Natural killer cell treated with Interleukin-12 subunit alpha and Interleukin-12 subunit beta and Interleukin-15 and Interleukin-18, amount 100 ng/mL, for 72 hours (primary cell): ENCODE measurements at regions not wholly inside any gene's neighbourhood (a gene's known extent, or its start where the extent isn't known, plus 50 kb on each side); places are given as distances from the start of the nearest gene placed in this dataset.

Experiments
- ATAC-seq, 2 donors: fragments of 150-1000 bp; cut with Tn5 transposase in 1 of 2; sonication (Bioruptor Pico), chemical (Tn5 transposase) in 1 of 2; 2 replicates each; pipeline ENCODE4 v1.10.0; 2021
- DNase-seq: peaks from one replicate; pipeline ENCODE4 v3.0.0; 2022; ENCODE audit warnings: low spot score
- H3K27ac Mint-ChIP-seq, 2 donors: 1 replicate in 1 of 2; 2 replicates in 1 of 2; pipeline ENCODE4 v1.8.0; 2022; ENCODE audit warnings: mixed read lengths in 2 of 2, mild to moderate bottlenecking in 1 of 2, moderate library complexity in 1 of 2
- H3K27me3 Mint-ChIP-seq, 2 donors: 1 replicate in 1 of 2; 2 replicates in 1 of 2; pipeline ENCODE4 v1.8.0; 2022; ENCODE audit warnings: mixed read lengths in 2 of 2
- H3K36me3 Mint-ChIP-seq: one replicate; pipeline ENCODE4 v1.8.0; 2022; ENCODE audit warnings: mixed read lengths
- H3K4me1 Mint-ChIP-seq, 2 donors: 1 replicate in 1 of 2; 2 replicates in 1 of 2; pipeline ENCODE4 v1.8.0; 2022; ENCODE audit warnings: low read depth in 2 of 2, mixed read lengths in 2 of 2, mild to moderate bottlenecking in 1 of 2
- H3K4me3 Mint-ChIP-seq: one replicate; pipeline ENCODE4 v1.8.0; 2022; ENCODE audit warnings: mixed read lengths
- H3K9me3 Mint-ChIP-seq: 2 replicates; pipeline ENCODE4 v1.8.0; 2022; ENCODE audit warnings: mixed read lengths

DNA sequence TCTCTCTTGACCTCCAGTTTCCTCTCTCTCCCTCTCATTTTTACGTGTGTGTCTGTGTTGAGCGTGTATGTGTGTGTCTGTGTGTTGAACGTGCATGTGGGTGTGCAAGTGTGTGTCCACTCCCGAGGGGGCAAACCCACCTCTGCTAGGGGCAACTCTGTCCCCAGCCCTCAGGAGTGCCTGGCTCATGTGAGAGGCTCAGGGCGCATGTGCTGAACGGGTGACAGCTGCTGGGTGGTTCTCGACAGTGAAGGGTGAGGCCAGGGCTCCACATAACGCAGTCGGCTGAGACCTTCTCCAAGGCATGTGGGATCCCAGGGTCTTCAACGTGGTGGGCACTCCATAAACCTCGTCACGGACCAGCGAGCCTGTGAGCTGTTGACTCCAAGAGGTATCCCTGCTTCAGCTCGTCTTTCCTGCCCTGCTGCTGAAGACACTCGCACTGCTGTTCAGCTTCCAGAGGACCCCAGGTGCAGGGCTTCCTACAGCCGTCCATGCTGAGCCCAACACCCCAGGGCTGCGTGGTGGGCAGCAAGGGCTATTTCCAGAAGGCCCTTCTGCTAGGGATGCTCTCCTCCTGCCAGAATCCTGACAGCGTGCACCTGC is 361.6 kb upstream of the SHH start:
- DNase-seq (no peak), ATAC-seq (no peak)
- H3K36me3 Mint-ChIP-seq: no peaks in the 10 kb centered on the region
- H3K9me3 Mint-ChIP-seq: no peaks in the 10 kb centered on the region
- H3K4me1 Mint-ChIP-seq: no peaks in the 10 kb centered on the region
- H3K27me3 Mint-ChIP-seq: peaks cover 2 to 12% of the 10 kb centered on the region in 2 donors
- no peak overlapping the region for H3K27ac Mint-ChIP-seq
- H3K4me3 Mint-ChIP-seq: no peak overlapping the region

DNA sequence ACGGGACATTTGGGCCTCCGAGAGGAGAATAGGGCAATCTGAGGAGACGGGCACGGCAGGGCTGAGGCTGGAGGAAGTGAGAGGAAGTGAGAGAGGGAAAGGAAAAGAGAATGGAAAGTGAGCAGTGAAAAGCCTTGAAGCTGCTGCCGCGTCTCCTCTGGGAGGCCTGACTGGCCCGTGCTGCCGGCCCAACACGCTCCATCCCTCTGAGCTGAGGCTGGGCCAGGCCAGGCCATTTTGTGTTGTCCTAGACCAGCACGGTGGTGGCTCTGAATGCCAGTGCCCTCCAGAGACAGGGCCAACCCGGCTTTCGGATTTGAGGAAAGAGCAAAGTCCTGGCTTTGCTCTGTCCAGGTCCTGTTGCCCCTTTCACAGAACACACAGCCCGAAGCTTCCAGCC is 361.1 kb upstream of the SHH start:
- ATAC-seq: no peak
- Mint-ChIP-seq H3K27ac (no peak overlapping the region), H3K36me3 (no peaks in the 10 kb centered on the region), H3K4me3 (no peak overlapping the region), H3K27me3 (peaks cover 2 to 12% of the 10 kb centered on the region in 2 donors), H3K4me1 (no peaks in the 10 kb centered on the region), H3K9me3 (no peaks in the 10 kb centered on the region)
- no peak for DNase-seq

DNA sequence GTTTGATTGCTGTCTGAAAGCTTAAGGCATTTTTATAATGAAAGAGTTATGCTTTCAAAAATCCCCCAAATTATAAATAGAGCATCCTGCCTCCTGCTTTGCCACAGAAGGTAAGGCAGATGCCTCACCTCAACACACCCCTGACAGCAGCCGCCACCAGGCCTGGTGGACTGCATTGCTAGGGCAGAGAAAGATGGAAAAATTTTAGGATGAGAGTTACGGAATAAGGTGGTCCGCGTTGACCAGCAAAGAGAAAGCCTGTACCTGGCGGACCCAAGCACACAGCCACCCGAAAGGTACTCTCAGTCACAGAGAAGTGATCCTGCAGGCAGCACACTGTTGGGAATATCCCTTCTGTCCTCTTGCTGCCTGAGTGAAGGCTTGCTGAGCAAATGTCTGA is 360.4 kb upstream of the SHH start:
- Mint-ChIP-seq H3K27ac (no peak overlapping the region), H3K4me3 (no peak overlapping the region), H3K27me3 (peaks cover 0 to 12% of the 10 kb centered on the region in 2 donors), H3K36me3 (no peaks in the 10 kb centered on the region), H3K9me3 (no peaks in the 10 kb centered on the region), H3K4me1 (no peaks in the 10 kb centered on the region)
- ATAC-seq (no peak), DNase-seq (no peak)

DNA sequence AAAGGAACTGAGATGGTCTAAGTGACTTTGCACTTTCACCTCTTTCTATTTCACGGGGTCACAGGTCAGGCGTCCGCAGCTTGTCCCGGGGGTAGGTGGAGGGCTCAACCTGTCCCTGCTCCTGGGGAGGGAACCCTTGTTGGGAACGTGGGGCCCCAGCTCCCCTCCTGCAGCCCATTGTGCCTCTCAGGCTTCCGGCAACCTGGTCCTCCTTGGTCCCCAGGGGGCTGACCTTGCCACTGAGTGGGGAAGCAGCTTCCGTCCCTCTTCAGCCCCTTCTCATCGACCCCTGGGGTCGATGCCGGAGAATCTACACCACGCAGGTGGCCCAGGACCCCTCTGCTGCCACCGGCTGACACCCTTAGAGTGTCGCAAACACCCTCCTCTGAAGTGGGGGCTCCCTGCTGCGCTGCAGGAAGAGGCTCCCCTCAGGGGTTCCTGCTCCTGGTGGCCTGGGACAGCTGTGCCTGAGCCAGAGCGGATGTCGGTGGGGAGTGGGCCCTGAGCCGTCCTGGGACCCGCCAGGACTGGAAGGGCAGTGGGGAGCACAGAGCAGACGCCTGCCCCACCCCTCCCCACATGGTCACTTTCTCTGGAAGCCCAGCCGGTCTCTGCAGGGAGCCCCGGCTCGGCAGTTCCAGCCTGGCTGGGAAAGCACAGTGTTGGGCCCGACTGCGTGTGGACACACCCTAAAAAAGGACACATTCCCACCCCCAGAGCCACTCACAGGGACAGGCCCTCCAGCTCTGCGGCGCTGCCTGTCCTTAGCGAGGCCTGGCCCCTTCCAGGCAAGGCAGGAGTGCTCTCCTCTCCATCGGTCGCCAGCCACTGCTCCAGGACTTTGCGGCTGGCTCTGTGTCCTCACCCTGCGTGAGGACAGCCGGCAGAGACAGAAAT is 357.5 kb upstream of the SHH start:
- DNase-seq: no peak

DNA sequence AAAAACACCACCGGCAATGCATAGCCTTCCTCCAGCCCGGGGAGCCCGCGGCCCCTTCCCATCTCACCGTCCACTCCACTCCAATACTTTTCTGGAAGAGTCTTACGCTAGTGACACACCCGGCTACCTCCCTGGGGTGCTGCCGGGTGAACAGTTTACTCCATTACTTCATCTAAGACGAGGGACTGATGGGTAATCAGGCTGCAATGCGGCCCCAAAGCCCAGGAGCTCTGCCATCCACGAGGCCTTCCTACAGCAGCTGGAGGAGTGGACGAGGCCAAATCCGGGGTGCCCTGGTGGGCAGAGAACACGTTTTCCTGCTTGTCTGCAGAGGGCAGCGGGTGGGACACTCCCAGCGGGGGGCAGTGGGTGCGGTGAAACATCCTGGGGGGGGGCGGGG is 356.2 kb upstream of the SHH start:
- Mint-ChIP-seq H3K27ac (no peak overlapping the region), H3K36me3 (no peaks in the 10 kb centered on the region), H3K9me3 (no peaks in the 10 kb centered on the region), H3K4me3 (no peak overlapping the region), H3K4me1 (no peaks in the 10 kb centered on the region), H3K27me3 (peaks cover 0 to 6% of the 10 kb centered on the region in 2 donors)
- DNase-seq (no peak), ATAC-seq (no peak)

More for the DNA sequence above, 357.5 kb upstream of the SHH start:
- ATAC-seq: peak in 1 of 2 donors; percentile 11
- no peaks in the 10 kb centered on the region for H3K36me3 Mint-ChIP-seq
- peaks cover 0 to 12% of the 10 kb centered on the region in 2 donors for H3K27me3 Mint-ChIP-seq
- no peaks in the 10 kb centered on the region for H3K4me1 Mint-ChIP-seq
- H3K4me3 Mint-ChIP-seq: no peak overlapping the region
- H3K9me3 Mint-ChIP-seq: no peaks in the 10 kb centered on the region
- no peak overlapping the region for H3K27ac Mint-ChIP-seq

DNA sequence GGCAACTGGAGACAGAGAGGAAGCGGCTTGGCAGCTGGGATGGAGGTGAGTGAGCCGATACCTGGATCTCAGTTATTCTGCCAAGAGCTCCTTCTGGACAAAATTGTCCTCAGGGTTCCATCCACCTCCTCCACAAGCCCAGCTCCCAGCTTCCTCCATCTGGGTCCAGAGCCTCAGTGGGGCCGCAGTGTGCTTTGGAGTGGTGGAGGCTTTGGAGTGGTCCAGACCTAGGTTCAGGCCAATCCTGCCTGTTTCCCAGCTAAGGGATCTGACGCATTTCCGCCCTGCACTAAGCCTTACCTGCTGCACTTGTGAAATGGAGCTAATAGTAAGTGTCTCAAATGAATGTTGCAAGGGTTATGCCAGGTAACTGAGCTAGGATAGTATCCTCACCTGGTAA is 355.7 kb upstream of the SHH start:
- no peak overlapping the region for H3K4me3 Mint-ChIP-seq
- H3K27ac Mint-ChIP-seq: no peak overlapping the region
- DNase-seq (no peak), ATAC-seq (no peak)
- no peaks in the 10 kb centered on the region for H3K4me1 Mint-ChIP-seq
- peaks cover 0 to 2% of the 10 kb centered on the region in 2 donors for H3K27me3 Mint-ChIP-seq
- no peaks in the 10 kb centered on the region for H3K9me3 Mint-ChIP-seq
- H3K36me3 Mint-ChIP-seq: no peaks in the 10 kb centered on the region

DNA sequence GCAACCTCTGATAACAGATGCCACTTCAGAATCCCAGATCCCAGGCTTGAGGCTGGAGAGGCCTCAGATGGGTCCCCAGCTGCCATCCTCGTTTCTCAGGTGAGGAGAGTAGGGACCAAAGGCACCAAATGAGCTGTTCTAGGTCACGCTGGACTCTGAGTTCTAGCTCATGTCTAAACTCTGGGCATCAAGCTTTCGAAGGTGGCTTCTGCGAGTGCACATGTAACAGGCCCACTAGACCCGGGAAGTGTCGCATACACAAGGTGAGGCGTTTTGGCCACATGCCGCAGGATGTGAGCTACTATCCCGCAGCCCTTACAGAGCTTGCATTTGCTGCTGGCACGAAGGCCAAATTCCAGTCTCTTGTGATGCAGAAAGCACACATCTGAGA is 355.1 kb upstream of the SHH start:
- H3K4me1 Mint-ChIP-seq: no peaks in the 10 kb centered on the region
- ATAC-seq: no peak
- no peaks in the 10 kb centered on the region for H3K9me3 Mint-ChIP-seq
- H3K27me3 Mint-ChIP-seq: no peaks in the 10 kb centered on the region
- H3K36me3 Mint-ChIP-seq: no peaks in the 10 kb centered on the region
- DNase-seq: no peak
- H3K4me3 Mint-ChIP-seq: no peak overlapping the region
- H3K27ac Mint-ChIP-seq: no peak overlapping the region

DNA sequence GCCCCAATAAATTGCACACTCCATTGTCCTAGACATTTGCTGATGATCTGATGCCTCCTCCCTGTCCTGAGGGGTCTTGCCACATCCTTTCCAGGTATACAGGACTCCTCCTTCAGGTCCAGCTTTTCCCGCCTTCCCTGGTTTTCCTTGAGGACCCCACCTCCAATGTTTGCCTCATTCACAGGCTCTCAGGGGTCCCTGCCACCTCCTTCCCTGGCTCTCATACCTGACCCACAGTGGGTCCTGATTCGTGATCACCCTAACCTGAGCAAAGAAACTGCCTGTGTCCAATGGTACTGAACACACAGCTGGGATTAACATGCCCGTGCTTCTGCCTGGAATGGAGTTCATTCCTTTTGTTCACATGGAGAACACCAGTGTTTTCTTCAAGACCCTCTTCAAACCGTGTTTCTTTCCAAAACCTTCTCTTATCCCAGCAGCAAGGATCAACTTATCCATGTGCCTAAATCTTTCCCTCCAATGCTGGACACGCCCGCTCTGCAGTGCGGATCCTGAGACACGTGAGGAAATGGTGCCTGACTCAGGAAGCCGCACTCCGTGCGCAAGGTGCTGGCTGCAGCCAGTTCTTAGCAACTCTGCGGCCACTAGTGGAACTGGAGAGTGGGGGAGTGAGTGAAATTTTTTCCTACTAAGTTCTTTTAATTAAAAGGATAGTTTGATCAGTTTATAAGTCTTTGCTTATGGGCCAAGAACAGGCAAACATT is 354.6 kb upstream of the SHH start:
- ATAC-seq (no peak), DNase-seq (no peak)
- Mint-ChIP-seq H3K4me3 (no peak overlapping the region), H3K9me3 (no peaks in the 10 kb centered on the region), H3K4me1 (no peaks in the 10 kb centered on the region), H3K36me3 (no peaks in the 10 kb centered on the region), H3K27me3 (no peaks in the 10 kb centered on the region), H3K27ac (no peak overlapping the region)

DNA sequence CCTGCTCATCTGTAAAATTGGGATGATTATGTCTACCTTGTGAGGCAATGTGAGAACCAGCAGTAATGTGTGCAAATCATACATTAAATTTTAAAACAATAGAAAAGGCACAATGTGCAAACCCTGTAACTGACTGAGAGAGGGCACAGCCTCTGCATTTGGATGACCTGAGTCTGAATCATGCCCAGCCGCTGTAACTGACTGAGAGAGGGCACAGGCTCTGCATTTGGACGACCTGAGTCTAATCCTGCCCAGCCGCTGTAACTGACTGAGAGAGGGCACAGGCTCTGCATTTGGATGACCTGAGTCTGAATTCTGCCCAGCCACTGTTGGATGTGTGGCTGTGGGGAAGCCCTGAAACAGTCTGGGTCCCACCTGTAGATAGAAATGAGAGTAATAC is 351.5 kb upstream of the SHH start:
- peaks cover 0 to 3% of the 10 kb centered on the region in 2 donors for H3K27me3 Mint-ChIP-seq
- no peak overlapping the region for H3K4me3 Mint-ChIP-seq
- H3K4me1 Mint-ChIP-seq: no peaks in the 10 kb centered on the region
- H3K27ac Mint-ChIP-seq: no peak overlapping the region
- no peaks in the 10 kb centered on the region for H3K9me3 Mint-ChIP-seq
- DNase-seq (no peak), ATAC-seq (no peak)
- no peaks in the 10 kb centered on the region for H3K36me3 Mint-ChIP-seq

DNA sequence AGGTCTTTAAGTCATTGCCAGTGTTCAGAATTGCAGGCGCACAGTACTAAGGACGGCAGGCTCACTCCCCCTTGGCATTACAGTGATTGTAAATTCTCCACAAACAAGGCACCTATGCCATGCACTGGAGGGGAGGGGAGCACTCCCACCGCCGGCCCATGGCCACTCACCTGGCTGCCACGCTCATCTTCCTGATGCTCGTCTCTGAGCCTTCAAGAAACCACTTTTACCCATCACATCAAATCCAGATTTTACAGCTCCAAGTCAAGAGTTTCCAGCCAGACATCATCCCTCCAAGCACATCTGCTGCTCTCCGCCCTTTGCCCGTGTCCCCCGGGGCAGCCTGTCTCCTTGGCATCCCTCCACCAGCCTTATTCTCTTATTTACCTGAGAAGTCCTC is 350.2 kb upstream of the SHH start:
- no peak for ATAC-seq

DNA sequence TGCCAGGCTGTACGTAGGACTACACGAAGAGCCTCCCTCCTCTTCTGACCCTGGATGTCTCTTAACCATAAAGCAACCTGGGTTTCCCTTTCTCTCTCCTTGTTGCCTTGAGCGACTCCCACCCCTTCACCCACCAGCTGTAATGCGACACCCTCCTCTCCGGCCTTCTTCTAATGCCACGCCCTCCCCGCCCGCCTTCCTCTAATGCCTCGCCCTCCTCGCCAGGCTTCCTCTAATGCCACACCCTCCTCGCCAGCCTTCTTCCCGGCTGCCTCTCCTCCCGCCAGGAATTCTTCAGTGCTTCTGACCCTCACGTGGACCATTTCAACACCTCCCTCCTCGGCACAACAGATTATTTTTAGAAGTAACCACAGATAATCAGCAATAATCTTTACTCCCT is 348.5 kb upstream of the SHH start:
- Mint-ChIP-seq H3K9me3 (no peaks in the 10 kb centered on the region), H3K4me3 (no peak overlapping the region), H3K36me3 (no peaks in the 10 kb centered on the region), H3K4me1 (no peaks in the 10 kb centered on the region), H3K27ac (no peak overlapping the region), H3K27me3 (peaks cover 0 to 3% of the 10 kb centered on the region in 2 donors)
- DNase-seq (no peak), ATAC-seq (no peak)

More for the DNA sequence above, 350.2 kb upstream of the SHH start:
- no peaks in the 10 kb centered on the region for H3K4me1 Mint-ChIP-seq
- no peaks in the 10 kb centered on the region for H3K9me3 Mint-ChIP-seq
- H3K36me3 Mint-ChIP-seq: no peaks in the 10 kb centered on the region
- H3K4me3 Mint-ChIP-seq: no peak overlapping the region
- no peak overlapping the region for H3K27ac Mint-ChIP-seq
- peaks cover 0 to 3% of the 10 kb centered on the region in 2 donors for H3K27me3 Mint-ChIP-seq
- no peak for DNase-seq

DNA sequence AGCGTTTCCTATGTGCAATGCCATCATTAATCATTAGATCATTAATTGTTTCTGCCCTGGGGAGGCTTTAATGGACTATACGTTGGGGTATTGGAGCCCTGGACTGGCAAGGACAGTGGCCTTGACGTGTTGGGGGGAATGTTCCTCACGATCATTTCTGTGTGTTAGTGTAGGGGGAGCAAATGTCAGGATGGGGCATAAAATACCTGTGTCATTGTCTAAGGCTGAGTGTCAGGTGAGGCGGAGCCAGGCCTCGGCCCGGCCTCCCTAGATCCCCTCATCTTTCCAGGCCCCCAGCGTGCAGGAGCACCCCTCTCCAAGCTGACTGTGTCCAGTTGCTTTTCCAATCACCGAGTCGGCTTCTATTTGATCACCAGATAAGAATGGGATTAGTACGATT is 346.4 kb upstream of the SHH start:
- Mint-ChIP-seq H3K36me3 (no peaks in the 10 kb centered on the region), H3K4me1 (no peaks in the 10 kb centered on the region), H3K4me3 (no peak overlapping the region), H3K27me3 (peaks cover 0 to 3% of the 10 kb centered on the region in 2 donors), H3K9me3 (no peaks in the 10 kb centered on the region), H3K27ac (no peak overlapping the region)
- DNase-seq (no peak), ATAC-seq (no peak)

DNA sequence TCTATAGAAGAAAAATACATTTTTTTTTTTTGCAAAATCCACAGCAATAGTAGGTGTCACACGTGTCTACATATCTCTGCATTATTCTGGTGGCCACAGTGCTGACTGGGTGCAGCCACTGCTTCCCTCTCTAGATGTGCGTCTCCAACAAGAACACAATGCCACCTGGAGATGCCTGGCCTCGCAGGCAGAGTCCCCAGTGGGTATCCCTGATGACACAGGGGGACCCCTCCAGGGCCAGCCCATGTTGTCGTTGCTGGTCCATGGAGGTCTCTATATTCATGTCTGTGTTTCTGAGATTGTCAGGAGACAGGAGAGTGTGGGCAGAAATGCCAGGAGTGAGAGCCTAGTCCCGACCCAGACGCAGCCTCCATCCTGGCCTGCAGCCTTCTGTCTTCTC is 345.9 kb upstream of the SHH start:
- Mint-ChIP-seq H3K4me1 (no peaks in the 10 kb centered on the region), H3K27ac (no peak overlapping the region), H3K27me3 (peaks cover 0 to 3% of the 10 kb centered on the region in 2 donors), H3K9me3 (no peaks in the 10 kb centered on the region), H3K4me3 (no peak overlapping the region), H3K36me3 (no peaks in the 10 kb centered on the region)
- peak in 1 of 2 donors; percentile 7 for ATAC-seq
- DNase-seq: no peak

DNA sequence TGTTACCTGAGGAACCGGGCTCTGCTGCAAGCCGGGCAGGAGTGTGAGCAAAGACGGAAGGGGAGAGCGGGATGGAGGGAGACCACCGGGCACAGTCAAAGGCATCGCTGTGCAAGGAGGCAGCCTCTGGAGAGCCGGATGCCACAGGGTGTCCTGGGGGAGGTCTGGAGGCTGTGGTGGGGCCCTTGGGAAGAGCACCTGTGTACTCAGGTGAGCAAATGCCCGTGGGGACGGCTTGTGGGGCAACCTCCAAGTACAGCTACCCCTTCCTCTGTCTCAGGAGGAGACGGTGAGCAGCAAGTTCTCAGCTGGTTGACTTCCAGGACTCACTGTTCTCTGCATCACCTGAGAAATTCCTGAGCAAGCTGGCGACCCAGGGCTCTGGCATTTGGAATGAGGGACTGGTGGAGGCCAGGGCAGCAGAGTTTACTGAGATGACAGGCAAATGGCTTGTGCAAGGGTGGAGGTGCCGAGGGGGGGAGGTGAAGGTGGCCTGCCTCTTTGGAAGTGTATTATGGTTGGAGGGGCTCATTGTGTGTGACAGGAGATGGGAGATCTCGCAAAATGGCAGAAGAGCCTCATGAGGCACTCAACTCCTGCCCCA is 345.2 kb upstream of the SHH start:
- Mint-ChIP-seq H3K27me3 (peaks cover 0 to 3% of the 10 kb centered on the region in 2 donors), H3K4me3 (no peak overlapping the region), H3K4me1 (no peaks in the 10 kb centered on the region), H3K36me3 (no peaks in the 10 kb centered on the region), H3K27ac (no peak overlapping the region), H3K9me3 (no peaks in the 10 kb centered on the region)
- ATAC-seq: peak; percentile 34 to 37
- no peak for DNase-seq
